ENCODE measurements at regions not wholly inside any gene's neighbourhood (a gene's known extent, or its start where the extent isn't known, plus 50 kb on each side); places are given as distances from the start of the nearest gene placed in this dataset.

- TF ChIP-seq CTCF (IDR thresholded peaks at IDR 0.05) (no peak), POLR2A (IDR thresholded peaks at IDR 0.05) (no peak)
Measured at GRCh38 chr22:49349181-49349835, 478.4 kb downstream of the BRD1 start.

Measured in esophagus squamous epithelium (tissue), 4 donors.